HepG2 (cell line): ENCODE measurements at regions not wholly inside any gene's neighbourhood (a gene's known extent, or its start where the extent isn't known, plus 50 kb on each side); places are given as distances from the start of the nearest gene placed in this dataset.

Source experiments
- ATF7 ChIP-seq, 2 experiments: fragments of 450-650 bp in 1 of 2; sonication (generic) in 1 of 2; formaldehyde crosslinking in 1 of 2; IDR thresholded peaks; 2 replicates each; pipeline versions ENCODE4 v1.4.0 to v1.6.1; 2016 to 2020; ENCODE audit warnings: antibody characterized with exemption in 1 of 2, mild to moderate bottlenecking in 1 of 2, missing genetic modification reagents in 1 of 2
- IKZF1 ChIP-seq: fragments of 450-650 bp; IDR thresholded peaks from 2 replicates; pipeline ENCODE4 v1.7.1; 2016
- KLF12 ChIP-seq: sonication (generic); formaldehyde crosslinking; IDR thresholded peaks from 2 replicates; pipeline ENCODE4 v1.4.0; 2020; ENCODE audit warnings: missing genetic modification reagents, borderline replicate concordance
- NCOA1 ChIP-seq: sonication (generic); formaldehyde crosslinking; IDR thresholded peaks from 2 replicates; pipeline ENCODE4 v1.9.0; 2021; ENCODE audit warnings: missing genetic modification reagents
- NCOA5 ChIP-seq: sonication (generic); formaldehyde crosslinking; IDR thresholded peaks from 2 replicates; pipeline ENCODE4 v1.4.0; 2020; ENCODE audit warnings: missing genetic modification reagents
- PAF1 ChIP-seq: IDR thresholded peaks from 2 replicates; pipeline ENCODE4 v1.6.1; 2016; ENCODE audit warnings: missing genetic modification reagents, missing compliant biosample characterization
- POLR2AphosphoS2 ChIP-seq: IDR thresholded peaks from 2 replicates; pipeline ENCODE4 v1.6.1; 2011; ENCODE audit warnings: low read depth, low read length, improper control_type of control experiment
- REL ChIP-seq: sonication (generic); formaldehyde crosslinking; conservative IDR thresholded peaks from 2 replicates; pipeline ENCODE4 v1.8.0; 2022; ENCODE audit warnings: mild to moderate bottlenecking, missing genetic modification reagents, moderate library complexity
- ZC3H13 ChIP-seq: sonication (generic); formaldehyde crosslinking; IDR thresholded peaks from 2 replicates; pipeline ENCODE4 v1.8.1; 2023; ENCODE audit warnings: mild to moderate bottlenecking, missing genetic modification reagents, moderate library complexity
- ZNF44 ChIP-seq: sonication (generic); formaldehyde crosslinking; IDR thresholded peaks from 2 replicates; pipeline ENCODE4 v1.5.1; 2020; ENCODE audit warnings: mild to moderate bottlenecking, missing genetic modification reagents
- ZNF790 ChIP-seq: sonication (generic); formaldehyde crosslinking; IDR thresholded peaks from 2 replicates; pipeline ENCODE4 v1.8.0; 2022; ENCODE audit warnings: missing genetic modification reagents, mild to moderate bottlenecking, borderline replicate concordance
- TF ChIP-seq, protein P1 (sequence below): sonication (generic); formaldehyde crosslinking; IDR thresholded peaks from 2 replicates; pipeline ENCODE4 v1.9.0; 2021; ENCODE audit warnings: mild to moderate bottlenecking, missing genetic modification reagents
- TF ChIP-seq, protein P2 (sequence below): sonication (generic); formaldehyde crosslinking; IDR thresholded peaks from 2 replicates; pipeline ENCODE4 v1.4.0; 2020; ENCODE audit warnings: mild to moderate bottlenecking, missing genetic modification reagents, borderline replicate concordance
- TF ChIP-seq, protein P3 (sequence below): sonication (generic); formaldehyde crosslinking; IDR thresholded peaks from 2 replicates; pipeline ENCODE4 v1.4.0; 2020; ENCODE audit warnings: missing genetic modification reagents
- TF ChIP-seq, protein P4 (sequence below): sonication (generic); formaldehyde crosslinking; IDR thresholded peaks from 2 replicates; pipeline ENCODE4 v1.9.0; 2021; ENCODE audit warnings: missing genetic modification reagents, borderline replicate concordance

DNA sequence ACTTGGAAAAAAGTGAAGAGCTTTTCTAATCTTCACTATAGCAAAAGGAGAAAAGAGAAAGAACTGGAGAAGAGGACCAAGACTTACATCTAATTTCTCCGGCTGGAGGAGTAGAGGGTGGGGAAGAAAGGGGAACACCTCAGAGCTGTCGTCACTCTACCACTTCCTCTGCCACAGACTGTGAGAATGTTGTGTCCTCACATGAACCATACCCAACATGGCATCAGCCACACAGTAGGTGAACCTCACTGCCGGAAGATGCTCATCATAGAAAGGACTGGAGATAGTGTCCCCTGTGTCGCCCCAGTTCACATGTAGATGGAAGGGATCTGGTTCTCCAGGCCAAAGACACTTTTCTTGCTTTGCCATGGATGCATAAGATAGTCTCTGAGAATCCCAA lies 604.4 kb upstream of the NOX3 start (continued):
- TF ChIP-seq, protein P1, sequence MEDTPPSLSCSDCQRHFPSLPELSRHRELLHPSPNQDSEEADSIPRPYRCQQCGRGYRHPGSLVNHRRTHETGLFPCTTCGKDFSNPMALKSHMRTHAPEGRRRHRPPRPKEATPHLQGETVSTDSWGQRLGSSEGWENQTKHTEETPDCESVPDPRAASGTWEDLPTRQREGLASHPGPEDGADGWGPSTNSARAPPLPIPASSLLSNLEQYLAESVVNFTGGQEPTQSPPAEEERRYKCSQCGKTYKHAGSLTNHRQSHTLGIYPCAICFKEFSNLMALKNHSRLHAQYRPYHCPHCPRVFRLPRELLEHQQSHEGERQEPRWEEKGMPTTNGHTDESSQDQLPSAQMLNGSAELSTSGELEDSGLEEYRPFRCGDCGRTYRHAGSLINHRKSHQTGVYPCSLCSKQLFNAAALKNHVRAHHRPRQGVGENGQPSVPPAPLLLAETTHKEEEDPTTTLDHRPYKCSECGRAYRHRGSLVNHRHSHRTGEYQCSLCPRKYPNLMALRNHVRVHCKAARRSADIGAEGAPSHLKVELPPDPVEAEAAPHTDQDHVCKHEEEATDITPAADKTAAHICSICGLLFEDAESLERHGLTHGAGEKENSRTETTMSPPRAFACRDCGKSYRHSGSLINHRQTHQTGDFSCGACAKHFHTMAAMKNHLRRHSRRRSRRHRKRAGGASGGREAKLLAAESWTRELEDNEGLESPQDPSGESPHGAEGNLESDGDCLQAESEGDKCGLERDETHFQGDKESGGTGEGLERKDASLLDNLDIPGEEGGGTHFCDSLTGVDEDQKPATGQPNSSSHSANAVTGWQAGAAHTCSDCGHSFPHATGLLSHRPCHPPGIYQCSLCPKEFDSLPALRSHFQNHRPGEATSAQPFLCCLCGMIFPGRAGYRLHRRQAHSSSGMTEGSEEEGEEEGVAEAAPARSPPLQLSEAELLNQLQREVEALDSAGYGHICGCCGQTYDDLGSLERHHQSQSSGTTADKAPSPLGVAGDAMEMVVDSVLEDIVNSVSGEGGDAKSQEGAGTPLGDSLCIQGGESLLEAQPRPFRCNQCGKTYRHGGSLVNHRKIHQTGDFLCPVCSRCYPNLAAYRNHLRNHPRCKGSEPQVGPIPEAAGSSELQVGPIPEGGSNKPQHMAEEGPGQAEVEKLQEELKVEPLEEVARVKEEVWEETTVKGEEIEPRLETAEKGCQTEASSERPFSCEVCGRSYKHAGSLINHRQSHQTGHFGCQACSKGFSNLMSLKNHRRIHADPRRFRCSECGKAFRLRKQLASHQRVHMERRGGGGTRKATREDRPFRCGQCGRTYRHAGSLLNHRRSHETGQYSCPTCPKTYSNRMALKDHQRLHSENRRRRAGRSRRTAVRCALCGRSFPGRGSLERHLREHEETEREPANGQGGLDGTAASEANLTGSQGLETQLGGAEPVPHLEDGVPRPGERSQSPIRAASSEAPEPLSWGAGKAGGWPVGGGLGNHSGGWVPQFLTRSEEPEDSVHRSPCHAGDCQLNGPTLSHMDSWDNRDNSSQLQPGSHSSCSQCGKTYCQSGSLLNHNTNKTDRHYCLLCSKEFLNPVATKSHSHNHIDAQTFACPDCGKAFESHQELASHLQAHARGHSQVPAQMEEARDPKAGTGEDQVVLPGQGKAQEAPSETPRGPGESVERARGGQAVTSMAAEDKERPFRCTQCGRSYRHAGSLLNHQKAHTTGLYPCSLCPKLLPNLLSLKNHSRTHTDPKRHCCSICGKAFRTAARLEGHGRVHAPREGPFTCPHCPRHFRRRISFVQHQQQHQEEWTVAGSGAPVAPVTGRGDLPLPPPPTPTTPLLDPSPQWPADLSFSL, result no peak
- TF ChIP-seq IKZF1 (no peak), ATF7 (IDR thresholded peaks at IDR 0.05) (no peak), ATF7 (CRISPR knock-in tag; IDR thresholded peaks at IDR 0.05) (no peak), NCOA5 (CRISPR knock-in tag) (no peak), ZC3H13 (CRISPR knock-in tag) (no peak), NCOA1 (CRISPR knock-in tag) (no peak), PAF1 (CRISPR knock-in tag) (no peak), ZNF790 (CRISPR knock-in tag) (no peak), REL (CRISPR knock-in tag) (no peak), POLR2AphosphoS2 (no peak), ZNF44 (CRISPR knock-in tag) (no peak), KLF12 (CRISPR knock-in tag) (no peak)
- TF ChIP-seq, protein P2, sequence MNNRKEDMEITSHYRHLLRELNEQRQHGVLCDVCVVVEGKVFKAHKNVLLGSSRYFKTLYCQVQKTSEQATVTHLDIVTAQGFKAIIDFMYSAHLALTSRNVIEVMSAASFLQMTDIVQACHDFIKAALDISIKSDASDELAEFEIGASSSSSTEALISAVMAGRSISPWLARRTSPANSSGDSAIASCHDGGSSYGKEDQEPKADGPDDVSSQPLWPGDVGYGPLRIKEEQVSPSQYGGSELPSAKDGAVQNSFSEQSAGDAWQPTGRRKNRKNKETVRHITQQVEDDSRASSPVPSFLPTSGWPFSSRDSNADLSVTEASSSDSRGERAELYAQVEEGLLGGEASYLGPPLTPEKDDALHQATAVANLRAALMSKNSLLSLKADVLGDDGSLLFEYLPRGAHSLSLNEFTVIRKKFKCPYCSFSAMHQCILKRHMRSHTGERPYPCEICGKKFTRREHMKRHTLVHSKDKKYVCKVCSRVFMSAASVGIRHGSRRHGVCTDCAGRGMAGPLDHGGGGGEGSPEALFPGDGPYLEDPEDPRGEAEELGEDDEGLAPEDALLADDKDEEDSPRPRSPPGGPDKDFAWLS (CRISPR knock-in tag), result no peak
- TF ChIP-seq, protein P3, sequence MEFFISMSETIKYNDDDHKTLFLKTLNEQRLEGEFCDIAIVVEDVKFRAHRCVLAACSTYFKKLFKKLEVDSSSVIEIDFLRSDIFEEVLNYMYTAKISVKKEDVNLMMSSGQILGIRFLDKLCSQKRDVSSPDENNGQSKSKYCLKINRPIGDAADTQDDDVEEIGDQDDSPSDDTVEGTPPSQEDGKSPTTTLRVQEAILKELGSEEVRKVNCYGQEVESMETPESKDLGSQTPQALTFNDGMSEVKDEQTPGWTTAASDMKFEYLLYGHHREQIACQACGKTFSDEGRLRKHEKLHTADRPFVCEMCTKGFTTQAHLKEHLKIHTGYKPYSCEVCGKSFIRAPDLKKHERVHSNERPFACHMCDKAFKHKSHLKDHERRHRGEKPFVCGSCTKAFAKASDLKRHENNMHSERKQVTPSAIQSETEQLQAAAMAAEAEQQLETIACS (CRISPR knock-in tag), result no peak
- TF ChIP-seq, protein P4, sequence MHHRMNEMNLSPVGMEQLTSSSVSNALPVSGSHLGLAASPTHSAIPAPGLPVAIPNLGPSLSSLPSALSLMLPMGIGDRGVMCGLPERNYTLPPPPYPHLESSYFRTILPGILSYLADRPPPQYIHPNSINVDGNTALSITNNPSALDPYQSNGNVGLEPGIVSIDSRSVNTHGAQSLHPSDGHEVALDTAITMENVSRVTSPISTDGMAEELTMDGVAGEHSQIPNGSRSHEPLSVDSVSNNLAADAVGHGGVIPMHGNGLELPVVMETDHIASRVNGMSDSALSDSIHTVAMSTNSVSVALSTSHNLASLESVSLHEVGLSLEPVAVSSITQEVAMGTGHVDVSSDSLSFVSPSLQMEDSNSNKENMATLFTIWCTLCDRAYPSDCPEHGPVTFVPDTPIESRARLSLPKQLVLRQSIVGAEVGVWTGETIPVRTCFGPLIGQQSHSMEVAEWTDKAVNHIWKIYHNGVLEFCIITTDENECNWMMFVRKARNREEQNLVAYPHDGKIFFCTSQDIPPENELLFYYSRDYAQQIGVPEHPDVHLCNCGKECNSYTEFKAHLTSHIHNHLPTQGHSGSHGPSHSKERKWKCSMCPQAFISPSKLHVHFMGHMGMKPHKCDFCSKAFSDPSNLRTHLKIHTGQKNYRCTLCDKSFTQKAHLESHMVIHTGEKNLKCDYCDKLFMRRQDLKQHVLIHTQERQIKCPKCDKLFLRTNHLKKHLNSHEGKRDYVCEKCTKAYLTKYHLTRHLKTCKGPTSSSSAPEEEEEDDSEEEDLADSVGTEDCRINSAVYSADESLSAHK (CRISPR knock-in tag), result no peak
